ENCODE measurements at regions not wholly inside any gene's neighbourhood (a gene's known extent, or its start where the extent isn't known, plus 50 kb on each side); places are given as distances from the start of the nearest gene placed in this dataset.

DNA sequence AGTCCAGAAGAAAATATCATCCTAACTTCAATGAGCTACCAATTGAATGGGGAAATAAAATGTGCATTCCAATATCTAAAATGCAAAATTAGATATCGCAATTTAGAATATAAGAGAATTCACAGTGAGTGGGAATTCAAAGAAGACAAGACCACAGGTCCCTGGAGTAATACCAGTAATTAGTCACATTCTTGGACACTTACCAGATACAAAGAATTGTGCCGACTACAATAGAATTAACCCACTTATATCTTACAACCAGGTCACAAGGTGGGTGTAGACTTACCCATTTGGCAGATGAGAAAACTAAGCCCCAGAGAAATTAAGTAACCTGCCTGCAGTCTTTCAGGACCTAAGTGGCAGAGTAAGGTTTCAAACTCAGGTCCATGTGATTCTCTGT lies 84.3 kb upstream of the C1QTNF7 start:
- TF ChIP-seq, protein P1, sequence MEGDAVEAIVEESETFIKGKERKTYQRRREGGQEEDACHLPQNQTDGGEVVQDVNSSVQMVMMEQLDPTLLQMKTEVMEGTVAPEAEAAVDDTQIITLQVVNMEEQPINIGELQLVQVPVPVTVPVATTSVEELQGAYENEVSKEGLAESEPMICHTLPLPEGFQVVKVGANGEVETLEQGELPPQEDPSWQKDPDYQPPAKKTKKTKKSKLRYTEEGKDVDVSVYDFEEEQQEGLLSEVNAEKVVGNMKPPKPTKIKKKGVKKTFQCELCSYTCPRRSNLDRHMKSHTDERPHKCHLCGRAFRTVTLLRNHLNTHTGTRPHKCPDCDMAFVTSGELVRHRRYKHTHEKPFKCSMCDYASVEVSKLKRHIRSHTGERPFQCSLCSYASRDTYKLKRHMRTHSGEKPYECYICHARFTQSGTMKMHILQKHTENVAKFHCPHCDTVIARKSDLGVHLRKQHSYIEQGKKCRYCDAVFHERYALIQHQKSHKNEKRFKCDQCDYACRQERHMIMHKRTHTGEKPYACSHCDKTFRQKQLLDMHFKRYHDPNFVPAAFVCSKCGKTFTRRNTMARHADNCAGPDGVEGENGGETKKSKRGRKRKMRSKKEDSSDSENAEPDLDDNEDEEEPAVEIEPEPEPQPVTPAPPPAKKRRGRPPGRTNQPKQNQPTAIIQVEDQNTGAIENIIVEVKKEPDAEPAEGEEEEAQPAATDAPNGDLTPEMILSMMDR (IDR thresholded peaks at IDR 0.05), result no peak
- Histone ChIP-seq H3K27ac (no peak overlapping the region), H3K4me1 (ENCODE audit: control insufficient read depth in 1 of 2, insufficient read depth in 1 of 2, low read depth in 1 of 2, low read length in 1 of 2) (no peaks in the 10 kb centered on the region), H3K4me3 (ENCODE audit: low read depth in 1 of 2, low read length in 1 of 2) (no peak overlapping the region), H3K36me3 (no peaks in the 10 kb centered on the region), H3K27me3 (peaks cover 21% of the 10 kb centered on the region), H3K9me3 (no peaks in the 10 kb centered on the region)

DNA sequence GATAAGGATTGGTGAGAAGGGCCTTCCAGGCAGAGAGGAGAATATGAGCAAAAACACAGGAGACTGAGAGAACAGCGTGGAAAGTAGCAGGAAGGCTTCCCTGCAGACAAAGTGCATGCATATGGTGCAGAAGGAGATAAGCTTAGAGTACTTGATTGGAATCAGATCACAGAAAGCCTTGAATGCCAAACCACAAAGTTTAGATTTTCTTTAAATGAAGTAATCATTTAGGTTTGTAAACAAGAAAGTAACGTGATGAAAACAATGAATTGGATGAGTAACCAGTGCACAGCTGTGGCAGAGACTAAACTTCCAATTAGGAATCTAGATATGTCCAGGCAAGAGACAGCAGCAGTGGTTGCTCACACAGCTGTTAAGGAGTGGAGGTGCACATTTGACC lies 83.8 kb upstream of the C1QTNF7 start:
- TF ChIP-seq, protein P1 (IDR thresholded peaks at IDR 0.05), result no peak
- H3K36me3 ChIP-seq, result no peaks in the 10 kb centered on the region
- no peaks in the 10 kb centered on the region for H3K9me3 ChIP-seq
- no peaks in the 10 kb centered on the region for H3K4me1 ChIP-seq (ENCODE audit: control insufficient read depth in 1 of 2, insufficient read depth in 1 of 2, low read depth in 1 of 2, low read length in 1 of 2)
- H3K27me3 ChIP-seq, result peaks cover 21% of the 10 kb centered on the region
- no peak overlapping the region for H3K27ac ChIP-seq
- no peak overlapping the region for H3K4me3 ChIP-seq (ENCODE audit: low read depth in 1 of 2, low read length in 1 of 2)

DNA sequence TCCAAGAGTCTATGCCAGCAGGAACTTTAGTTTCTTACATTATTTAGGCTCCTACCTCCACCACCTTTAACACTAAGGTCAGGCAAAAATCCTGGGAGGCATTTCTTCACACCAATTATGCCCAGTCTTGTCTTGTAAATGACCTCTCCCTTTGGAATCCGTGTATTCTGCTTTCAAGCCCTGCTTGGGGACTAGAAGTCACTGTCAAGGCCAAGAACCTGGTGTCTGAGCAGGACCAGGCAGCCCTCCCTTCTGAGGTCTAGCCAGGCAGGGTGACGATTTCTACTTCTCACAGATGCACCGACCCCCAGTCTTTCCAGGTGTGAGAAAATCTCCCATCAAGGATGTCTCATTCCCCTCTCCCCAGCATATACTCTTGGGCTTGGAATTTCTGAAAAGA lies 82.7 kb upstream of the C1QTNF7 start:
- Histone ChIP-seq H3K27me3 (peaks cover 12% of the 10 kb centered on the region), H3K4me3 (ENCODE audit: low read depth in 1 of 2, low read length in 1 of 2) (no peak overlapping the region), H3K36me3 (no peaks in the 10 kb centered on the region), H3K4me1 (ENCODE audit: control insufficient read depth in 1 of 2, insufficient read depth in 1 of 2, low read depth in 1 of 2, low read length in 1 of 2) (no peaks in the 10 kb centered on the region), H3K27ac (no peak overlapping the region), H3K9me3 (no peaks in the 10 kb centered on the region)
- TF ChIP-seq, protein P1 (IDR thresholded peaks at IDR 0.05), result no peak

DNA sequence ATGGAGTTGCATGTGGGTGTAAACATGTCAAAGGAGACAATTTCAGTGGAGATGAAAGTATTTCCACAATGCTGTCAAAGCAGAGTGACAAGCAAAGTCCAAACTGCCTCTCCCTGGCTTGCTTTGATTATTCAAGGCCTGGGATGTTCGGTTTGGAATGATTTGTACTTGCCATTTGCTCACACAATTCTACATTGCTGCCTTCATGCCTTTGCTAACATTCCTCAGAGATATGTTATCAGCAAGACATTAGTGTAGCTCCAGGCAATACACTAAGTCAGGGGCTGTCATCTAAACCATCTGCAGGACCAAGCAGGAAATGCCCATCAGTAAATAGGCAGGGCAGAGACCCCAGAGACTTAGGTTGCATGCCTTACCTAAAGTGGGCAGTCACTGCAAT lies 79.6 kb upstream of the C1QTNF7 start:
- H3K4me1 ChIP-seq (ENCODE audit: control insufficient read depth in 1 of 2, insufficient read depth in 1 of 2, low read depth in 1 of 2, low read length in 1 of 2), result no peaks in the 10 kb centered on the region
- TF ChIP-seq, protein P1 (IDR thresholded peaks at IDR 0.05), result no peak
- H3K36me3 ChIP-seq, result no peaks in the 10 kb centered on the region
- H3K27me3 ChIP-seq, result no peaks in the 10 kb centered on the region
- H3K27ac ChIP-seq, result no peak overlapping the region
- no peaks in the 10 kb centered on the region for H3K9me3 ChIP-seq
- no peak overlapping the region for H3K4me3 ChIP-seq (ENCODE audit: low read depth in 1 of 2, low read length in 1 of 2)

DNA sequence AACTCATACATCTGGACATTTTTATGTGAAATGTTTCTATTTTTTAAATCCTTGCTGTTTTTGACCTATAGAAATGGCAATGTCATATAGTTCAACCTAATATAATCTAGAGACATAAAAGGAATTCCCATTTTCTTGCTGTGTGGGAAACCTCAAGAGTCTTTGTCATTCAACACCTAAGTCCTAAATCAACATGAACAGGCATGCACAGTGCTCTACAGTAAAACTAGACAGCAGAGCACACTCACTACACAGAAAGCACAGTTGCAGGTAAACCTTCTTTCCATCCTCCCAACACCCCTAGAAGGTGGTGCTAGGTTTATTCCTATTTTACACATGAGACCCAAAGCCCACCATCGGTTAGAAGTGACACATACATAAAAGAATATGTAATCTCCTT lies 79.1 kb upstream of the C1QTNF7 start:
- Histone ChIP-seq H3K27me3 (no peaks in the 10 kb centered on the region), H3K27ac (no peak overlapping the region), H3K36me3 (no peaks in the 10 kb centered on the region), H3K4me3 (ENCODE audit: low read depth in 1 of 2, low read length in 1 of 2) (no peak overlapping the region), H3K4me1 (ENCODE audit: control insufficient read depth in 1 of 2, insufficient read depth in 1 of 2, low read depth in 1 of 2, low read length in 1 of 2) (no peaks in the 10 kb centered on the region), H3K9me3 (no peaks in the 10 kb centered on the region)
- TF ChIP-seq, protein P1 (IDR thresholded peaks at IDR 0.05), result no peak

DNA sequence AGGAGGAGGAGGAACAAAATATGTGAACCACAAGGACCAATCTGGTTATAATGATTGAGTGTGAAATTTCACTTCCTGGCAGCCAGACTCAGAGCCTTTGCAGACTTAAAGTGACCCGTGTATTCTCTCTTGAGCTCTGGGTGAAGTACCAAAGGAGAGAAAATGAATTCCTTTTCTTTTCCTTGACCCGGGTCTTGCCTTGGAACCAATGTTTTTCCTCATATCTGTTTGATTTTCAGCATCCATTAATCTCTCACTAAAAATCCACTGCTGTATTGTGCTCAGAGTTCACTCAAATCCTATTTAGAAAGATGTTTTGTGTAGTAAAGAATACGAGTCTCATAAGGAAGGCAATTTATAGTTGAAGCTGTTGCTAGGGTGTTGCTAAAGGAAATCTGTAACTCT lies 78.3 kb upstream of the C1QTNF7 start:
- H3K4me1 ChIP-seq (ENCODE audit: control insufficient read depth in 1 of 2, insufficient read depth in 1 of 2, low read depth in 1 of 2, low read length in 1 of 2), result no peaks in the 10 kb centered on the region
- TF ChIP-seq, protein P1 (IDR thresholded peaks at IDR 0.05), result no peak
- no peaks in the 10 kb centered on the region for H3K27me3 ChIP-seq
- no peaks in the 10 kb centered on the region for H3K36me3 ChIP-seq
- no peaks in the 10 kb centered on the region for H3K9me3 ChIP-seq
- no peak overlapping the region for H3K4me3 ChIP-seq (ENCODE audit: low read depth in 1 of 2, low read length in 1 of 2)
- no peak overlapping the region for H3K27ac ChIP-seq

Measured in neutrophil (primary cell).